H1 (cell line): ENCODE measurements at regions not wholly inside any gene's neighbourhood (a gene's known extent, or its start where the extent isn't known, plus 50 kb on each side); places are given as distances from the start of the nearest gene placed in this dataset.

Experiments used
- CTCF ChIA-PET: fragments of 300-600 bp; sonication (Branson Sonifier 250); formaldehyde crosslinking; loops from one replicate; lab custom pipeline; 2021; ENCODE audit not compliant: partially characterized antibody; lab: Charles Lee
- POLR2A ChIA-PET: fragments of 300-600 bp; sonication (Branson Sonifier 250); formaldehyde crosslinking; loops from one replicate; lab custom pipeline; 2021; ENCODE audit warnings: inconsistent platforms; ENCODE audit not compliant: partially characterized antibody; lab: Charles Lee
- DNase-seq, 2 experiments: peaks; one replicate each; pipeline versions ENCODE4 v3.0.0 to v3.0.0-alpha.2; 2010 to 2022; ENCODE audit warnings: low spot score in 2 of 2, low read depth in 1 of 2, mixed read lengths in 1 of 2
- FAIRE-seq: peaks from 2 replicates; lab custom pipeline; 2011; peaks lifted over from hg19 to GRCh38; lab: Jason Lieb, UNC
- H2AFZ ChIP-seq: 2 replicates; pipeline ENCODE4 v1.8.1; 2012; ENCODE audit warnings: low read length, inconsistent platforms
- H2AK5ac ChIP-seq: 2 replicates; pipeline ENCODE4 v1.6.1; 2013; ENCODE audit warnings: low read depth, low read length
- H2BK120ac ChIP-seq: replicated peaks from 2 replicates; pipeline ENCODE3; 2013; ENCODE audit warnings: low read depth, low read length, inconsistent platforms
- H2BK12ac ChIP-seq: 2 replicates; pipeline ENCODE4 v1.6.1; 2013; ENCODE audit warnings: low read depth, low read length
- H2BK15ac ChIP-seq: 2 replicates; pipeline ENCODE4 v1.6.1; 2013; ENCODE audit warnings: low read length
- H2BK20ac ChIP-seq: 2 replicates; pipeline ENCODE4 v1.6.1; 2013; ENCODE audit warnings: low read length
- H2BK5ac ChIP-seq: 2 replicates; pipeline ENCODE4 v1.6.1; 2013; ENCODE audit warnings: low read depth, low read length
- H3K14ac ChIP-seq: 2 replicates; pipeline ENCODE4 v1.6.1; 2013; ENCODE audit warnings: inconsistent platforms; ENCODE audit not compliant: insufficient read length
- H3K18ac ChIP-seq: 2 replicates; pipeline ENCODE4 v1.6.1; 2013; ENCODE audit warnings: low read length; ENCODE audit errors: extremely low read depth
- H3K23ac ChIP-seq: 2 replicates; pipeline ENCODE4 v1.6.1; 2013; ENCODE audit warnings: inconsistent platforms; ENCODE audit not compliant: insufficient read length
- H3K23me2 ChIP-seq: 2 replicates; pipeline ENCODE4 v1.6.1; 2013; ENCODE audit warnings: low read depth, low read length
- H3K27ac ChIP-seq: 2 replicates; pipeline ENCODE4 v1.6.1; 2011; ENCODE audit warnings: low read depth, low read length, inconsistent platforms
- H3K27me3 ChIP-seq, 4 experiments: replicated peaks in 1 of 4; 1 replicate in 1 of 4; 2 replicates in 3 of 4; pipeline versions ENCODE4 v1.6.1 to v1.8.1; 2011 to 2013; ENCODE audit warnings: low read length in 3 of 4, mild to moderate bottlenecking in 3 of 4, inconsistent platforms in 2 of 4, mixed read lengths in 2 of 4, moderate library complexity in 1 of 4; ENCODE audit not compliant: control insufficient read depth in 3 of 4, insufficient read depth in 3 of 4; ENCODE audit errors: extremely low read depth in 1 of 4
- H3K36me3 ChIP-seq, 4 experiments: 2 replicates each; pipeline versions ENCODE4 v1.6.1 to v1.8.1; 2011 to 2013; ENCODE audit warnings: mild to moderate bottlenecking in 4 of 4, low read length in 3 of 4, moderate library complexity in 2 of 4, control low read depth in 1 of 4, inconsistent platforms in 1 of 4; ENCODE audit not compliant: insufficient read depth in 4 of 4, control insufficient read depth in 2 of 4
- H3K4ac ChIP-seq: replicated peaks from 2 replicates; pipeline ENCODE3; 2013; ENCODE audit warnings: low read length, low read depth, mixed read lengths, inconsistent platforms; ENCODE audit not compliant: insufficient read length
- H3K4me1 ChIP-seq, 4 experiments: replicated peaks in 1 of 4; 1 replicate in 1 of 4; 2 replicates in 3 of 4; pipeline versions ENCODE4 v1.6.1 to v1.8.1; 2011 to 2013; ENCODE audit warnings: low read length in 3 of 4, inconsistent platforms in 2 of 4, mixed read lengths in 1 of 4; ENCODE audit not compliant: insufficient read depth in 4 of 4, control insufficient read depth in 3 of 4
- H3K4me2 ChIP-seq, 2 experiments: 2 replicates each; pipeline versions ENCODE4 v1.6.1 to v1.8.1; 2011 to 2013; ENCODE audit warnings: low read depth in 2 of 2, low read length in 2 of 2, control low read depth in 1 of 2, inconsistent platforms in 1 of 2, mild to moderate bottlenecking in 1 of 2; ENCODE audit not compliant: insufficient read depth in 1 of 2
- H3K4me3 ChIP-seq, 4 experiments: fragments of 200-600, 300-600 bp in 1 of 4; sonication (generic), shearing (Covaris generic), sonication (Bioruptor Twin) in 1 of 4; 2 replicates each; pipeline versions ENCODE4 v1.5.1 to v1.8.1; 2011 to 2016; ENCODE audit warnings: low read length in 4 of 4, low read depth in 3 of 4, control low read depth in 2 of 4, inconsistent platforms in 2 of 4, mild to moderate bottlenecking in 2 of 4, mixed read lengths in 1 of 4, moderate library complexity in 1 of 4; ENCODE audit not compliant: insufficient read depth in 2 of 4; ENCODE audit errors: extremely low read depth in 1 of 4
- H3K56ac ChIP-seq: replicated peaks from 2 replicates; pipeline ENCODE3; 2013; ENCODE audit warnings: low read depth, mild to moderate bottlenecking, mixed read lengths, low read length, inconsistent platforms; ENCODE audit not compliant: insufficient read length
- H3K79me1 ChIP-seq: 2 replicates; pipeline ENCODE4 v1.6.1; 2013; ENCODE audit warnings: low read depth, low read length, control low read depth
- H3K79me2 ChIP-seq, 2 experiments: 2 replicates each; pipeline versions ENCODE4 v1.6.1 to v1.8.1; 2012 to 2013; ENCODE audit warnings: low read length in 2 of 2, mild to moderate bottlenecking in 2 of 2, inconsistent platforms in 1 of 2; ENCODE audit not compliant: insufficient read depth in 2 of 2, control insufficient read depth in 1 of 2
- H3K9ac ChIP-seq, 4 experiments: replicated peaks in 1 of 4; 1 replicate in 1 of 4; 2 replicates in 3 of 4; pipeline versions ENCODE4 v1.6.1 to v1.8.1; 2011 to 2013; ENCODE audit warnings: low read depth in 3 of 4, low read length in 3 of 4, control low read depth in 2 of 4, mild to moderate bottlenecking in 2 of 4, moderate library complexity in 2 of 4, inconsistent platforms in 1 of 4; ENCODE audit errors: extremely low read depth in 1 of 4
- H3K9me3 ChIP-seq, 2 experiments: 2 replicates each; pipeline versions ENCODE4 v1.6.1 to v1.8.1; 2012 to 2013; ENCODE audit warnings: mild to moderate bottlenecking in 2 of 2, moderate library complexity in 2 of 2, control low read depth in 1 of 2, inconsistent platforms in 1 of 2, low read depth in 1 of 2, low read length in 1 of 2, mixed read lengths in 1 of 2; ENCODE audit not compliant: insufficient read depth in 2 of 2
- H4K20me1 ChIP-seq, 2 experiments: replicated peaks in 1 of 2; 2 replicates each; pipeline versions ENCODE3 to v1.8.1; 2011 to 2013; ENCODE audit warnings: inconsistent platforms in 2 of 2, low read length in 2 of 2, mild to moderate bottlenecking in 1 of 2; ENCODE audit not compliant: insufficient read depth in 2 of 2, control insufficient read depth in 1 of 2
- H4K5ac ChIP-seq: 2 replicates; pipeline ENCODE4 v1.6.1; 2013; ENCODE audit warnings: low read length, low read depth, mixed read lengths, inconsistent platforms; ENCODE audit not compliant: insufficient read length
- H4K8ac ChIP-seq: 2 replicates; pipeline ENCODE4 v1.8.0; 2013; ENCODE audit warnings: mild to moderate bottlenecking, moderate library complexity, low read length, inconsistent platforms; ENCODE audit not compliant: insufficient read depth; ENCODE audit errors: extremely low read depth
- H4K91ac ChIP-seq: replicated peaks from 2 replicates; pipeline ENCODE3; 2013; ENCODE audit warnings: low read length, mixed read lengths, inconsistent platforms; ENCODE audit not compliant: insufficient read length
- ASH2L ChIP-seq: fragments of 200-600, 300-600 bp; sonication (generic); IDR thresholded peaks from one replicate; pipeline ENCODE4 v1.7.1; 2017; ENCODE audit warnings: low read length
- BRCA1 ChIP-seq: IDR thresholded peaks from 2 replicates; pipeline ENCODE4 v1.6.1; 2012; ENCODE audit warnings: low read depth, low read length, improper control_type of control experiment
- CBX8 ChIP-seq: fragments of 300-800, 300-1000 bp; sonication (generic); IDR thresholded peaks from 2 replicates; pipeline ENCODE4 v1.7.1; 2016; ENCODE audit warnings: low read depth, low read length, borderline replicate concordance
- CREB1 ChIP-seq: IDR thresholded peaks from 2 replicates; pipeline ENCODE4 v1.6.1; 2012; ENCODE audit warnings: inconsistent platforms
- EZH2 ChIP-seq: fragments of 200-600 bp; sonication (generic); IDR thresholded peaks from 2 replicates; pipeline ENCODE4 v1.7.1; 2012; ENCODE audit warnings: low read depth, mild to moderate bottlenecking, moderate library complexity, low read length, inconsistent platforms; ENCODE audit not compliant: severe bottlenecking
- FOSL1 ChIP-seq: IDR thresholded peaks from 2 replicates; pipeline ENCODE4 v1.6.1; 2011; ENCODE audit warnings: mild to moderate bottlenecking, low read depth, low read length, moderate library complexity; ENCODE audit not compliant: insufficient read depth
- MAFK ChIP-seq: IDR thresholded peaks from 2 replicates; pipeline ENCODE4 v1.6.1; 2012; ENCODE audit warnings: low read depth, mild to moderate bottlenecking, improper control_type of control experiment, low read length
- POLR2AphosphoS5 ChIP-seq: IDR thresholded peaks from 2 replicates; pipeline ENCODE4 v1.6.1; 2011; ENCODE audit warnings: low read depth, low read length
- RAD21 ChIP-seq, 2 experiments: IDR thresholded peaks in 1 of 2; conservative IDR thresholded peaks in 1 of 2; 2 replicates each; pipeline ENCODE4 v1.6.1; 2011; ENCODE audit warnings: low read depth in 2 of 2, low read length in 2 of 2, improper control_type of control experiment in 1 of 2, inconsistent platforms in 1 of 2, mild to moderate bottlenecking in 1 of 2, moderate library complexity in 1 of 2
- RNF2 ChIP-seq: fragments of 200-900, 300-1000 bp; sonication (generic); IDR thresholded peaks from 2 replicates; pipeline ENCODE4 v1.7.1; 2016; ENCODE audit warnings: borderline replicate concordance, low read depth, mild to moderate bottlenecking, antibody characterized with exemption, low read length; ENCODE audit not compliant: poor library complexity, severe bottlenecking; ENCODE audit errors: missing control alignments
- SP1 ChIP-seq: IDR thresholded peaks from 2 replicates; pipeline ENCODE4 v1.6.1; 2011; ENCODE audit warnings: low read depth, low read length
- SP2 ChIP-seq: IDR thresholded peaks from 2 replicates; pipeline ENCODE4 v1.6.1; 2012; ENCODE audit warnings: mild to moderate bottlenecking, low read length, inconsistent platforms
- WGBS, 2 experiments: shearing (Covaris generic) in 1 of 2; methylation state at CpG; one replicate each; pipeline versions ENCODE4 v1.1.6 to v1.1.7; 2013 to 2015; ENCODE audit warnings: low lambda C conversion rate in 2 of 2, mixed read lengths in 2 of 2, inconsistent platforms in 1 of 2, low coverage in 1 of 2, missing lambda C conversion rate in 1 of 2; ENCODE audit not compliant: insufficient replicate concordance in 2 of 2, insufficient coverage in 1 of 2, insufficient read length in 1 of 2; ENCODE audit errors: extremely low coverage in 1 of 2, missing lambda C conversion rate in 1 of 2; 5-methylcytosine and 5-hydroxymethylcytosine counted together

GRCh38 chr11:91960770-91961169, 263.8 kb upstream of the FAT3 start:
- H2BK120ac ChIP-seq = no peak overlapping the region
- H3K4me1 ChIP-seq = no peaks in the 10 kb centered on the region
- no peak overlapping the region for H4K8ac ChIP-seq
- H3K79me1 ChIP-seq = no peaks in the 10 kb centered on the region
- H4K5ac ChIP-seq = no peak overlapping the region
- H3K27me3 ChIP-seq = no peaks in the 10 kb centered on the region
- no peak overlapping the region for H3K4ac ChIP-seq
- no peaks in the 10 kb centered on the region for H3K79me2 ChIP-seq
- H3K9me3 ChIP-seq = no peaks in the 10 kb centered on the region
- H3K36me3 ChIP-seq = no peaks in the 10 kb centered on the region
- H3K14ac ChIP-seq = no peak overlapping the region
- no peak overlapping the region for H2BK20ac ChIP-seq
- DNase-seq (no peak), FAIRE-seq (no peak)
- no peak overlapping the region for H2BK5ac ChIP-seq
- no peak for TF ChIP-seq MAFK
- no peak for TF ChIP-seq POLR2AphosphoS5
- TF ChIP-seq BRCA1 = no peak
- no peak for TF ChIP-seq RAD21 (IDR thresholded peaks at IDR 0.05 in 1 of 2, conservative IDR thresholded peaks at IDR 0.05 in 1 of 2; ENCODE audit: low read depth in 2 of 2, low read length in 2 of 2)
- TF ChIP-seq ASH2L = no peak
- no peak for TF ChIP-seq CREB1
- no peak for TF ChIP-seq CBX8
- TF ChIP-seq FOSL1 = no peak
- no peak for TF ChIP-seq SP2
- TF ChIP-seq EZH2 = no peak
- TF ChIP-seq RNF2 = no peak
- no peak for TF ChIP-seq SP1
- ChIA-PET CTCF (interaction anchor here (1.1 kb wide), 1 partner anchor 10 kb away, joined by 3 read pairs; no protein-coding TSS in a partner anchor), POLR2A (no interaction called here)
- H2AK5ac ChIP-seq = no peak overlapping the region
- H3K4me2 ChIP-seq = no peak overlapping the region
- no peak overlapping the region for H3K27ac ChIP-seq
- H3K4me3 ChIP-seq = no peak overlapping the region
- WGBS, 2 experiments = 86% methylated on average over 3 of the region's 3 CpGs; no CpG with 5 or more reads in 1 of the 2 experiments
- no peak overlapping the region for H3K9ac ChIP-seq
- H2AFZ ChIP-seq = no peak overlapping the region
- H3K18ac ChIP-seq = no peak overlapping the region
- H3K23me2 ChIP-seq = no peaks in the 10 kb centered on the region
- H4K20me1 ChIP-seq = no peaks in the 10 kb centered on the region
- H2BK15ac ChIP-seq = no peak overlapping the region
- no peak overlapping the region for H4K91ac ChIP-seq
- no peak overlapping the region for H3K23ac ChIP-seq
- H2BK12ac ChIP-seq = no peak overlapping the region
- no peak overlapping the region for H3K56ac ChIP-seq
